ENCODE measurements at regions not wholly inside any gene's neighbourhood (a gene's known extent, or its start where the extent isn't known, plus 50 kb on each side); places are given as distances from the start of the nearest gene placed in this dataset.
"Not testable (repeated sequence)": the region's sequence is repeated elsewhere in the genome, so short reads cannot be mapped to it uniquely, and the experiment has no call there.

GRCh38 chr12:5114436-5114835, 70.8 kb downstream of the KCNA5 start:
- Histone ChIP-seq H3K36me3 (no peaks in the 10 kb centered on the region), H3K4me1 (no peaks in the 10 kb centered on the region), H3K27ac (no peak overlapping the region), H3K4me3 (no peak overlapping the region), H3K9me3 (no peaks in the 10 kb centered on the region), H3K27me3 (peaks cover 0 to 4% (median 0%) of the 10 kb centered on the region in 3 donors)
- intact Hi-C loops (cut with DNase I; ENCODE audit: low total_unique reads): no loop called here
- TF ChIP-seq POLR2A (IDR thresholded peaks at IDR 0.05) (no peak), CTCF (IDR thresholded peaks at IDR 0.05) (no peak), EP300 (IDR thresholded peaks at IDR 0.05) (no peak), POLR2AphosphoS5 (IDR thresholded peaks at IDR 0.05) (no peak)
- peak in 1 of 2 donors; percentile 46 for DNase-seq
- 16 to 37% (median 27%) methylated on average over 7 of the region's 7 CpGs for WGBS, 5 donors

GRCh38 chr12:5121784-5122183, 78.1 kb downstream of the KCNA5 start:
- intact Hi-C loops (cut with DNase I; ENCODE audit: low total_unique reads); H3K27ac ChIP-seq: not testable (repeated sequence)
- WGBS, 5 donors: 31 to 58% methylated on average over 7 to 11 of the region's 20 CpGs; no CpG with 5 or more reads in 3 of the 5 donors

GRCh38 chr12:5122256-5122831, 78.7 kb downstream of the KCNA5 start:
- H3K4me3 ChIP-seq; H3K9me3 ChIP-seq; H3K4me1 ChIP-seq; intact Hi-C loops (cut with DNase I; ENCODE audit: low total_unique reads); H3K27me3 ChIP-seq; DNase-seq; H3K27ac ChIP-seq; H3K36me3 ChIP-seq: not testable (repeated sequence)
- 76 to 99% (median 95%) methylated on average over 4 to 9 of the region's 14 CpGs for WGBS, 5 donors

More at GRCh38 chr12:5121784-5122183, 78.1 kb downstream of the KCNA5 start:
- not testable (repeated sequence) for DNase-seq, H3K27me3 ChIP-seq, H3K9me3 ChIP-seq, H3K36me3 ChIP-seq, H3K4me1 ChIP-seq, H3K4me3 ChIP-seq

GRCh38 chr12:5123921-5124320, 80.2 kb downstream of the KCNA5 start:
- no peaks in the 10 kb centered on the region for H3K4me1 ChIP-seq

GRCh38 chr12:5124401-5124800, 80.7 kb downstream of the KCNA5 start:
- Histone ChIP-seq H3K9me3 (no peaks in the 10 kb centered on the region), H3K36me3 (no peaks in the 10 kb centered on the region), H3K4me3 (no peak overlapping the region), H3K27me3 (peaks cover 0 to under 1% (median 0%) of the 10 kb centered on the region in 3 donors), H3K27ac (no peak overlapping the region), H3K4me1 (no peaks in the 10 kb centered on the region)
- no peak for TF ChIP-seq CTCF (IDR thresholded peaks at IDR 0.05)
- intact Hi-C loops (cut with DNase I; ENCODE audit: low total_unique reads): no loop called here
- DNase-seq: no peak

More at GRCh38 chr12:5123921-5124320, 80.2 kb downstream of the KCNA5 start:
- no peaks in the 10 kb centered on the region for H3K9me3 ChIP-seq
- H3K27me3 ChIP-seq: no peaks in the 10 kb centered on the region
- H3K4me3 ChIP-seq: no peak overlapping the region
- 78 to 97% (median 89%) methylated on average over 2 of the region's 2 CpGs for WGBS, 5 donors
- no peaks in the 10 kb centered on the region for H3K36me3 ChIP-seq
- no peak for DNase-seq
- TF ChIP-seq POLR2A (IDR thresholded peaks at IDR 0.05) (no peak), EP300 (IDR thresholded peaks at IDR 0.05) (no peak), POLR2AphosphoS5 (IDR thresholded peaks at IDR 0.05) (no peak), CTCF (IDR thresholded peaks at IDR 0.05) (no peak)
- H3K27ac ChIP-seq: no peak overlapping the region
- intact Hi-C loops (cut with DNase I; ENCODE audit: low total_unique reads): no loop called here

Measured in stomach (tissue), 8 donors.